Non-pigmented ciliary epithelial cell (primary cell): ENCODE measurements at regions not wholly inside any gene's neighbourhood (a gene's known extent, or its start where the extent isn't known, plus 50 kb on each side); places are given as distances from the start of the nearest gene placed in this dataset.
A peak's percentile ranks its signal among the peaks of the same experiment; 100 is the strongest.
"Not testable (repeated sequence)": the region's sequence is repeated elsewhere in the genome, so short reads cannot be mapped to it uniquely, and the experiment has no call there.

Experiments
- DNase-seq: peaks from one replicate; pipeline ENCODE4 v3.0.0-alpha.2; 2010; ENCODE audit warnings: low read depth

GRCh38 chr2:84373391-84373790 is 85.7 kb downstream of the SUCLG1 start:
- no peak for DNase-seq

DNA sequence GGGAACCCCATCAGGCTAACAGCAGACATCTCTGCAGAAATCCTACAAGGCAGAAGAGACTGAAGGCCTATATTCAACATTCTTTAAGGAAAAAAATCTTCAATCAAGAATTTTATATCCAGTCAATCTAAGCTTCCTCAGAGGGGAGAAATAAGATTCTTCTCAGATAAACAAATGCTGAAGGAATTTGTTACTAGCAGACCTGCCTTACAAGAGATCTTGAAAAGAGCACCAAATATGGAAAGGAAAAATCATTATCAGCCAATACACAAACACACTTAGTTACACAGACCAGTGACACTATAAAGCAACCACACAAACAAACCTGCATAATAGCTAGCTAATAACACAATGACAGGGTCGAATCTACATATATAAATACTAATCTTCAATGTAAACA is 96.5 kb downstream of the SUCLG1 start:
- DNase-seq, result no peak

DNA sequence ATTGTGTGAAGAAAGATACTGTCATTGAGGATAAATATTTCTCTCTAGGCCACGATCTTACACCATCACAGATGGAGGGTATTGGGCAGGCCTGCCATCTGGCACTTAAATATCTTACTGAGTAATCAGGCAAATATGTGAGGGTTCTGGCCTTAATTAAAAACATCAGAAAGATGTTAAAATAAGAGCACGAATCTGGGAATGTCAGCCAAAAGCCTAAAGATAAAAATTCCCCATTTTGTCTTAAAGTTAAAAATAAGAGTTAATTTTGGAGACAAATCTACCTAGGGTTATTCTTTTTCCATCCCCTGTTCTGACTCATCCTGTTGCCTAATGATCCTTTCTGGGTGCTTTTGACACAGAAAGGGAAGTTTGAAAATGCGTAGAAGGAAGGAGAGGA is 121.0 kb downstream of the SUCLG1 start:
- DNase-seq, result no peak

DNA sequence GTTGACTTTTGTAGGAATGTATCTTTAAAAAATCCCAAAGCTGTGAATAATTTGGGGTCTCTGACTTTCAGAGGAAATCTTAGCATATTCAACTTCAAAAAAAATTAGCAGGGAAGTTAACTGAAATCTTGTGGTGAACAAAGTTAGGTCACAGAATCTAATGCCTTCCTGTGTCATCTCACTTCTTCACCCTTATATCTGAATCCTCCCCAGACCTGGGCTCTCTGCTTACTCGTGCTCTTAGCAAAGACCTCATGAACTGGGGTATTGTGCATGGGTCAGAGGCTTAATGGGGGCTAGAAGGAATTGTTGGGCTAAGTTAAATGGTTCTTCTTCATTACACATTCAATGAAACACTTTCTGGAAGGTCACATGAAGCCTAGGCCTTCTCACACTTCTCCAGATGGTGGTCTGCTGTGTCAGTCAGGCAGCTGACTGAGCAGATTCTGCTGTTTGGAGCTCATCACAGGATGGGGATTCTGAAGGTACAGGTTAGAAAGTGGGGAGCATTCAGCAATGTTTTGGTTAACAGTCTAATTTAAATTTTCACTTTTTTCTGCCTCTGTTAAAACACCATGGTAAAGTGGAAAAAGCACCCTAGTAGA is 131.3 kb downstream of the SUCLG1 start:
- DNase-seq, result no peak

DNA sequence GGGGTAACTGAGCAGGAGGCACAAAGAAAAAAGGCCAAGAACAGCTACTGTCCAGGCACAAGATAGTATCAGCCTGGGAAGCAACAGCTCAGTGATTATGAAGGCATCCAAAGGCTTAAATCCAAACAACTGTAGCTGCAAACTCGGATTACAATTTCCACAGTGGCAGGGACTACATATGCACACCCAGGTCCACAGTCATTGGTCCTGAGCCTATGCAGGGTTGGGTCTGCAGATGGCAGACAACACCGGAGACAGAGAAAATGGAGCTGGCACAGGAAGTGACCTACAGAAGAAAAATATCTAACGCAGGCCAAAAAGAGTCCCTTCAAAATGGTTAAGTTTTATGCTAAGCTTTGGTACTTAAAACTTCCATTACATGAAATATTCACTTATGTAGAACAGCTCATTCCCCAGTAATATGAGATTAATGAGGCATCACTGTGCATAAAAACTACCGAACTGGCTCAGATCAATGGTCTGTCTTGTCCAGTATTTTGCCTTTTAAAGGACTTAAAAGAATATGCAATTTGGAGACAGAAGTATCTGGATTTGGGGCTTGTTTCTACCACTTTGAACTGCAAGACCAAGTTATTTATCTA is 132.1 kb downstream of the SUCLG1 start:
- no peak for DNase-seq

DNA sequence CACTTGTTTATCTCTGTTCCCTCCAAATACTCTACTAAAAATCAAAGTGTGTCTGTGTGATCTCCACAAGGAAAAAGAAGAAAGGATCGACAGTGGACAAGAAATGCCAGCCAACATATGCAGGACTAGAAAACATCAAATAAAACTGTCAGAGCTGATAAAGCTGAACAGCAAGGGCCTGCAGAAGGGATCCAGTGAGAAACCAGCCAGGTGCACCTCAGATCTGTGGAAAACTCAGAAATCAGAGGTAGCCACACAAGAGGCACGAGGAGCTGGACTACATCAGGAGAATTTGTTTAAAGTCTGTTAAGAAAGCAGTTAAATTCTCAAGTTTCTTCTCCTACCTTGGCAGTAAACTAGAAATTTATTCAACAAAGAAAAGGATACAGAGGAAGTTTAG is 135.2 kb downstream of the SUCLG1 start:
- DNase-seq, result no peak

DNA sequence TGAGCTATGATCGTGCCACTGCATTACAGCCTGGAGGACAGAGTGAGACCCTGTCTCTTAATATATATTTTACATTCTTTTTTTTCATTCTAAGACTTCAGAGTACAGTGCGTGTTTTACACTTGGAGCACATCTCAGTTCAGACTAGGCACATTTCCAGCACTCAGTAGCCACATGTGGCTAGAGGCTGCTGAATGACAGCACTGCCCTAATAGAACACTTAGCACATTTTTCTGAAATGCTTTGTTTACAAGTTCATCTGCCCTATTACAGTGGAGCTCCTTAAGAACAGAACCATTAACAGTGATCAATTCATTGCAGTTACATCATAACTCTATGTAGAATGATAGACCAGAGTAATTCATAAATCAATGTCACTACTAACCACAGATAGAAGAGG is 138.1 kb downstream of the SUCLG1 start:
- DNase-seq, result no peak

- no peak for DNase-seq
Measured at GRCh38 chr2:84319581-84319980, 139.5 kb downstream of the SUCLG1 start.

DNA sequence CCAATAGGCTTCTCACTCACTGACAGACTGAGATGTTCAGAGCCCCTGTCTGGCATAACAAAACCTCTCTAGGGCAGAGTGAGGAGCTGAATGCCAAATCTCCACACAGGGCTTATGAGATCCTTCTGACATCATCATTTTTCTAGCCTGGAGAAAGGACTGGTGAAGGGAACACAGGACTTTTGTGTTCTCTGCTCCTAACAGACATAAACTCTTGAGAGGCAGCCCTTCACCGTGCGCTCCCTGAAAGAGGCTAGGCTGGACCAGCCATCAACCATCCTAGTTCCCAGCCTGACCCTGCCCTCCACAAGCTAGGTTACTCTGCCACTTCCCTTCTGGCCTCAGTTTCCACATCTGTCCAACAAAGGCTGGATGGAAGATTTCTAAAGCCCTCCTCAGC is 141.9 kb downstream of the SUCLG1 start:
- no peak for DNase-seq

GRCh38 chr2:84314901-84315330 is 144.2 kb downstream of the SUCLG1 start:
- DNase-seq, result peak; percentile 44

DNA sequence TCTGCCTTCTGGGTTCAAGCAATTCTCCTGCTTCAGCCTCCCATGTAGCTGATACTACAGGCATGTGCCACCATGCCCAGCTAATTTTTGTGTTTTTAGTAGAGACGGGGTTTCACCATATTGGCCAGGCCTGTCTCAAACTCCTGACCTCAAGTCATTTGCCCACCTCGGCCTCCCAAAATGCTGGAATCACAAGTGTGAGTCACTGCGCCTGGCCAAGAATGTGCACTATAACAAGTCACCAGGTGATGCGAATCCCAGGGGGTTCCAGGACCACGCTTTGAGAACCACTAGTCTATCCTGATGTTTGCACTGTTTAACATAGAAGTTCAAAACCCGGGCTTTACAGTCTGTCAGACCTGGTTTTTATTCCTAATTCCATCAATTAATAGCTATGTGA is 144.8 kb downstream of the SUCLG1 start:
- DNase-seq, result no peak

GRCh38 chr2:84309281-84309680 is 149.8 kb downstream of the SUCLG1 start:
- no peak for DNase-seq

- no peak for DNase-seq
Measured at GRCh38 chr2:84306361-84306760, 152.7 kb downstream of the SUCLG1 start.

GRCh38 chr2:84302513-84303412 is 156.3 kb downstream of the SUCLG1 start:
- DNase-seq, result peak; percentile 13

DNA sequence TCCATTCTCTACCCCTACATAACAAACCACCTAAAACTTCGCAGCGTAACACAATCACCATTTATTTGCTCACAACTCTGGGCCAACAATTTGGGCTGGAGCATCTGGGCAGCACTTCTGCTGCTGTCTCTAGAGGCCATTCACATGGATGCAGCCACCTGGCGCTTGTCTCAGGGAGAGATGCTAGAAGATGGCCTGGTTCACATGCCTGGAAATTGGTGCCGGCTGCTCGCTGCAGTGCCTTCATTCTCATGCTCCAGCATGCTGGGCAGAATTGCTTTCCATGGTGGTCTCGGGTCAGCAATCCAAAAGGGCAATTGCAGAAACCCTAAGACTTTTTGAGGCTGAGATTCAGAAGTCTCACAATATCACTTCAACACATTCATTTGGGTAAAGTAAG is 157.4 kb downstream of the SUCLG1 start:
- DNase-seq, result no peak

GRCh38 chr2:84300696-84301029 is 158.4 kb downstream of the SUCLG1 start:
- DNase-seq, result no peak

- not testable (repeated sequence) for DNase-seq
Measured at GRCh38 chr2:84300001-84300695, 158.9 kb downstream of the SUCLG1 start.

DNA sequence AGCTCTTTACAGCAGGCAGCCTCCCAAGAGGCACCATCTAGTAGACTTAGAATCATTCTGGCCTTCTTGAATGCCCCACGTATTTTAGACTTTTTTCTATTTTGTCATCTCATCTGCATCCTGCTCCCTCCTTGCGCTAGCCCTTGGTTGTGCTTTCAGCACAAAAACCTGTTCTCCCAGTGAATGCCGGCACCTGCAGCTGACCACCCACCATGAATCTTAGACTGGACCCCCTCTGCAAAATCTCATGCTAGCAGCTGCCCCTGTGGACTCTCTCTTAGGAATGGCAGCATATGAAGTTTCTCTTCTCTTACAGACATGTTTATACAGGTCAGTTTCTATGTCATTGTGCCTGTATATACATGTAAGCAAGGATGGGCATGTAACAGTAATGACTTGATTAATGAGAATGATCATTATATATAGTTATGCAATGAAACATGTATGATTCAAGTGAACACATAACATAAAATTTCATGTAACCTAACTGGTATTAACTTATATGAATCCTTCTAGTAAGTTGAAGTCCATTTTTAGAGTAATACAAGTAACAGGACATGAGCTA is 159.8 kb downstream of the SUCLG1 start:
- no peak for DNase-seq

DNA sequence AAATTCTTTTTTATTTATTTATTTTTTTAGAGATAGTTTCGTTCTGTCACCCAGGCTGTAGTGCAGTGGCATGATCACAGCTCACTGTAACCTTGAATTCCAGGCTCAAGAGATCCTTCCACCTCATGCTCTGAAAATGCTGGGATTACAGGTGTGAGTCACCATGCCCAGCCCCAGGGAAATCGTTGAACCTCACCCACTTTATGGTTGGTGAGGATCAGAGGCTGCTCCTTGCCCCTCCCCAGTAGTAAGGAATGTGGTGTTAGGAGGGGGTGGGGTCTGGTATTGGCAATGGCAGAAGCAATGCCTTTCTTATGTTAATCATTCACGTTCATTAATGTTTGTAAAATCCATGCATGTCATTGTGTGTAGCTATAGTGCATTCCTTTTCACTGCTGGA is 161.9 kb downstream of the SUCLG1 start:
- no peak for DNase-seq

DNA sequence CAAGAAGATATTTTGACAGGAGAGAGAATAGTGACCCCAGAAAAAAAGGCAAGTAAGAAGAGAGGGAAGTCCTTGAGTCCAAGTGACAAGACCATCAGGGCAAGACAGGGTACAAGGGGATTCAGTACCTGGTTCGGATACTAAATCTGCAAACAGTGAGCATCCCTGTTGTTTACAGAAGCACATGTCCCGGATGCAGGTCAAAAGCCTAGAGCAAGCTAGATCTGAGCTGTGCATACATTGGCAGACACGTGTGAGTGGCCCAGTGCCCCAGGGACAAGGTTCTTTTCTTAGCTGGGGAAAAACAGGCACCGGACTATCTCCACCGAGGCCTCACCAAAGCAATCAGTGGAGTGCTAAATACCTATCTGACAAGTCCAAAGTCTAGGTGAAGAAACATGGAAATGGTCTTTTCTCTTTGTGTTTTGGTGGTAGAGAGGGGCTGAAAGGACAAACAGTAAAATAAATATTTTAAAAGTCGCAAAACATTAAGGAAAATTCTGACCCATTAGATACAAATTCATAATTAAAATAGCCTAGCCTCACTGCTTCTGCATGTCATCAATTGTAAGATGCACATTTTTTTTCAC is 165.2 kb downstream of the SUCLG1 start:
- no peak for DNase-seq

DNA sequence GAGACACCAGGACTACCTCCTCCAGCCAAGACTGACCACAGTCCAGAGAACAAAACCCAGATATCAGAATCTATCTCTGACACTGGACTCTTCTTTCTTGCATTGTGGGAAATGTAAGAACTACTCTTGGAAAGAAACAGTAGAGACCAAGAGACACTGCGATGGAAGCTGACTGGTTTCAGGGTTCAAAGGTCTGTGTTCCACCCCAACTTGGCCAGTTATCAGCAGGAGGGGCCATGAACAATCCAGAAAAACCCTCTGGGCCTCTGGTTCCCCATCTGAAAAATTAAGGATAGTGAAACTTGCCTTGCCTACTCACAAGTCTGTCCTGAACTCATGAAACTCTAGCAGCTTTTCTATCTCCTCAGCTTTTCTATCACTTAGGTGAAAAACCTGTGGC is 166.5 kb downstream of the SUCLG1 start:
- no peak for DNase-seq

GRCh38 chr2:84290537-84290936 is 168.5 kb downstream of the SUCLG1 start:
- no peak for DNase-seq
